Activated T-helper 9 cell treated with anti-CD3 and anti-CD28 coated beads, Interleukin-2, amount 50 U/mL, for 16 hours (primary cell): ENCODE measurements at regions not wholly inside any gene's neighbourhood (a gene's known extent, or its start where the extent isn't known, plus 50 kb on each side); places are given as distances from the start of the nearest gene placed in this dataset.

ENCODE experiments used
- DNase-seq: peaks from one replicate; pipeline ENCODE4 v3.0.0-alpha.2; 2020; ENCODE audit warnings: low read depth

DNA sequence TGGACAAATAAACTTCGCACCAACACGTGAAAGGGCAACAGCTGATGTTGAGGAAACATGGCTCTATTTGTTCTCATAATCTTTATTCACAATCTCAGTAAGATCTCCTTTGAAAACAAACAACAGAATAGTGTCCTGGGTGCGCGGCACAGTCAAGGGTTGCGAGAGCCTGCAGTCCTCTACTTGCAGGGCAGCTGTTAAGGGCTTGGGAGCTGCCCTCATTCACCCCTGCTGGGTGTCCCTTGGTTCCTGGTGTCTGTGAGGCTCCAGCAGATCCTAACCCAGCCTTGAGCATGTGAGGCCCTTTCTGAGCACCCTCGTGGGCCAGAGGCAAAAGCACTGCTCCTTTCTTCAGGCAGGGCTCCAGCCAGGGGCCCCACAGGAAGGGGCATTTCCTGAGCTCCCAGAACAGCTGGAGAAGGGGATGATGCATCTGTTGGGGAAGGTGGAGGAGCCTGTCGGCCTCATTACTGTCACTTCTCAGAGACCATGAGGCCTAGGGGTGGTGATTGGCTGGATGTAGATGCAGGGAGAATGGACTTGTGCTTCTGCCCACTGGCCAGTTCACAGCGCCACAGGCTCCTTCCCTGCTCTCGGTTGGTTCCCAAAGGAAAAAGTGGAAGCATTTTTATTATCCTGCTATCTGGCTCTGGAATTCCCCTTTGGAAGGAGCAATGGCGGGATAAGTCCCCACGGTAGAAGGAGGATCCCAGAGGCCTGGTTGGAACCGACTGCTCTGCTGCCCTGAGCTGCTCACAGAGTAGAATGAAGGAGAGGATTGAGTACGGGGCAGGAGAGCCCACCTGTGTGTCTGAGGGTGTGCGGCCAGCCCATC, 51.9 kb upstream of the KLF13 start:
- DNase-seq: no peak

DNA sequence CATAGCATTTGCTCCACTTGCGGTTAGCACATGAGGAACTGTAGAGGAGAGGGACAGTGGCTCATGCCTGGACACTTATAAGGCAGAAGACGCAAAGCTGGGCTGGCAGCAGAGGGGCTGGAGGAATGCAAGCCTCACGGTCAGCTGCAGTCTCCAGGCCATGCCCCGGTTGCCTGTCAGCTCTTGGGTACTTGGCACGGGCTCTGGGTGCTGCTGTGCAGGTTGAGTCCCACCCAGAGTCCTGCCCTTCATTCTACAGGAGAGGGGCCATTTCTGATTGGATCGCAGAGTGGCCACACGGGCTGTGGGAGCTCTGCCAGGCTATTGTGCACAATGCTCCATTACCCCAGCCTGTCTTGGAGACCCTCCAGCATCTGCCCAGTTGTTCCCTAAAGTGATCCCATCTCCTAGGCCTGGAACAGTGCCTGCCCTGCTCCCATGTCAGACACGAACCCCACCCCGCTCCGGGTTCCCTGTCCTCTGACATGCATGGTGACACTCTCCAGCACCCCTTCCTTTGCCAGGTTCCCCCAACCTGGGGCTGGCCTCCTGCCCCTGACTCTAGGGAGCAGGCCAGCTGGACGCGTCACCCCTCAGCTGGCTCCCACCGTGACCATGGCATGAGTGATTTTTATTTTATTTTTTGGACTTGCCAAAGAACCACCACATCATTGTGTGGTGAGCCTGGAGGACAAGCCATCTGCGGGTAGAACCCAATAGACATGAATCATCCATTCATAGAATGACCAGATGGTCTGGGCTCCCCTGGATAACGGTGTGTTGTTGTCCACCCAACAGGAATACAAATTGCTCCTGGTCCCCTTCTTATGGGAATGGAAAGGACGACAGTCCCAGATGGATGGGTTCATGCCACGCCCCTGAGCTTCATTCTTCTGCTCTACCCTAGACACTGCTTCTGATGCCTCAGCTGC, 51.0 kb upstream of the KLF13 start:
- DNase-seq: no peak

DNA sequence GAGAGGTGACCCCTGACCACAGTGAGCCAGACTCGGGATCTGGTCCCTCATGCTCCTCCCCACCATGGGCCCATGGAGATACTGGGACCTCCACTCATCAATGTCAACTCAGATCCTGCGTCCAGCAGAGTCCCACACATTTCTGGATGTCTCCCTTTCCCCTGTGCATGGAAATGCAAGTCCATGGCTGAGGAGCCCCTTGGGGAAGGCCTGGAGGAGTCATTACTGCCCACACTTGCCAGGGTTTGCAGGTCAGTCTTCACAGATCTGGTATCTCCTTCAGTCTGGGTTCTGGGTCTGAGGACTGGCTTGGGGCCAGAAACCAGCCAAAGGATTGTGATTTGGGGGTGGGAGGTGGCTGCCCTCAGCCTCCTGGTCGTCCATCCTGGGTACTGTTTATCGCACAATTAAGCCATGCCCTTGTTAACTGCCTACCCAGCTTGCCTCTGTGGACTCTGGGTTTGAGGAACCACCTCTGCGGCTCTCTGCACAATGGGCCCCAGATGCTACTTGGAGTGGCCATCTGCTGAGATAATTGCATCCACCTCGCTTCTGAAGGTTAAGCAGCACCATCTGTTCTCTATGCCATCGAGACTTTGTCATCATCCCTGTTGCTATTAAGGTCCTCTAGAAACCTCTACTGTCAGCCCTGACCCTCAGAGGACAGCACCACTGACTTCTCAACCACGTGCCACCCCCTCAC, 49.9 kb upstream of the KLF13 start:
- DNase-seq: no peak
